Occipital lobe (tissue), 1 donor: ENCODE measurements at regions not wholly inside any gene's neighbourhood (a gene's known extent, or its start where the extent isn't known, plus 50 kb on each side); places are given as distances from the start of the nearest gene placed in this dataset.
"Not testable (repeated sequence)": the region's sequence is repeated elsewhere in the genome, so short reads cannot be mapped to it uniquely, and the experiment has no call there.

Experiments
- DNase-seq: peaks from one replicate; lab custom pipeline; 2025; lab: John Stamatoyannopoulos, UW

- no peak for DNase-seq
Measured at GRCh38 chr19:31880283-31880682, 465.1 kb upstream of the ZNF507 start.

DNA sequence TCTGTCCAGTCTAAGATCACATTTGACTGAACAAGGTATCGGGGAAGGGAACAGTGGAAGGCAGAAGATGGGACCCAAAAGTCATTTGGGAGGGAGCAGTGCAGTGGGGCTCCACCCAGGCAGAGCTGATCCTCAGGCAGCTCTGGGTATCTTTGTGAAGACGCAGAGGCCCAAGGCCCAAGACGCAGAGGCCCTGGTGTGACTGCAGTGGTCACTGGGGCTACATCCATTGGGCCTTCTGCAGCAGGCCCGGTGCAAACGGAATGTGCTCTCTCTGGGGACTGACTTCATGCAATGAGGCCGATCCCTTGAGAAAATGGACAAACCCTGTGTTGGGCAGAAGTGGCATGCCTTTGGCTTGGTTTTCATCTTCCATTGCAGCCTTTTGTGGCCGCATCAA, 463.4 kb upstream of the ZNF507 start:
- no peak for DNase-seq

DNA sequence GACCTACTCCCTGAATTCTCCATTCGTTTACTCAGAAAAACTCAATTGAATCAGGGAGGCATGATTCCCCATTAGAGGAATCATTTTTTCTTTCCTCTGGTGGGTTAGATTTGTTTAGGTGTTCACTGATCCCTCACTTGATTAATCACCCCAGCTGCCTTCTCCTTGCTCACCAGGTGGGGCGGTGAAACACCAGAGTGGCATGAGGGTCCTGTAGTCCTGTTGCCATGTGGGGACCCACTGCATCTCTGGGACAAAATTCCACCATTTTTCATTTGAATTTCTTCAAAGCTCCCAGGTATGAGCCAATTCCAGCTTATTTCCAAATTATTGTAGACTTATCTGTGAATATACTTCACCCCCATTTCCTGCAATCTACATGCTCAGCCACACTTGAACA, 462.7 kb upstream of the ZNF507 start:
- DNase-seq, result no peak

DNA sequence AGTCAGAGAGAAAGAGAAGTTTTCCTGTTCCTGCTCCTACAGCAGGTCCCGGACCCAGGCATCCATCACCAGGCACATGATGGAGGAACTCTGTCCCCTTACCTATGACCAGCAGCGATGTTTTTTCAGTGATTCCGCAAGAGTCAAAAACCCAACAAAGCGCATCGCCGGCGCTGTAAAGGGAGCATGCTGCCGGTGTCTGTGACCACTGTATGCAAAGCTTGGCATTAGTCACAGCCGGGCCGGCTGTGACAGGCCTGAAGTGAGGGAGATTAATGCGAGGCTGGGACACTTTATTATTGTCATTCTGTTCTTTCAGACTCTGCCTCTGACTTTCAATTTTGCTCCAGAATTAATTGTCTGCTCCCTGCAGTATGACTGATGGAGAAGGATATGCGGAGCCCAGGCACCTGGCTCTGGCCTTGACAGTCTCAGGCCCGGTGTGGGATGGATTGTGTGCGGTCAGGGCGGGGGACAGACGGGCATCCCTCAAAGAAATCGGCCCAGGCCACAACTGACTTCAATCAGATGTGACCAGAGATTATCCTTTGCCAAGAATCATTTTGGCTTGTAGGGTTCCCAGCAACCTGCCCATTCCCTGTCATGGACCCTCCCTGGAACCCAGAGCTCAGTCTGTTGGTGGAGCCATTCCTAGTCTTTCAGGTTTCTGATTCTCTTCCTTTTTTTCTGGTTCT, 462.0 kb upstream of the ZNF507 start:
- DNase-seq, result no peak

DNA sequence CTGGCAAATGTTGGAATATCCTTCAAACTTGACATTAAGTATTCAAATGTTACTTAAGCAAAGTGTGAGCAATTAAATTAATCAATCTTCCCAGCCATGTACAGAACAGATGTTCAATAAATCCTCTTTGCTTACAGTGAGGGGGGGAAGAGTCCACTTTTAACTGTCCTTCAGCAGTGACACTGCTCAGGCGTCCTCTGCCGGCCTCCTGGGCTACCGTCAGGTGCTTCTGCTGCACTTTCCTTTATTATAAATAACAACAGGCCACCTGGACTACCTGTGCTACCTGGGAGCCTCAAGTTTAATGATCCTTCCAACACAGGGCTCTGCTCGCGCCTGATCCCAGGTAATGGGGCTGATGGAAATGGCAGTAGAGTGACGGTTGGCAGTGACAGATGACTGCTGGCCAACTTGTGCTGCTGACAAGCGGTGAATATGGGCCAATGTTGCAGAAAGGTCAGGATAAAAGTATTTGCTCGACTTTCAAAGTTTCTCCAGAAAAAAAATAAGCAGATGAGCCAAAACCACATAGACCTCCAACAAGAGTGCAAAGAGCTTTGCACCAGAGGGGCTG, 460.0 kb upstream of the ZNF507 start:
- DNase-seq, result no peak

- no peak for DNase-seq
Measured at GRCh38 chr19:31890230-31890629, 455.2 kb upstream of the ZNF507 start.

DNA sequence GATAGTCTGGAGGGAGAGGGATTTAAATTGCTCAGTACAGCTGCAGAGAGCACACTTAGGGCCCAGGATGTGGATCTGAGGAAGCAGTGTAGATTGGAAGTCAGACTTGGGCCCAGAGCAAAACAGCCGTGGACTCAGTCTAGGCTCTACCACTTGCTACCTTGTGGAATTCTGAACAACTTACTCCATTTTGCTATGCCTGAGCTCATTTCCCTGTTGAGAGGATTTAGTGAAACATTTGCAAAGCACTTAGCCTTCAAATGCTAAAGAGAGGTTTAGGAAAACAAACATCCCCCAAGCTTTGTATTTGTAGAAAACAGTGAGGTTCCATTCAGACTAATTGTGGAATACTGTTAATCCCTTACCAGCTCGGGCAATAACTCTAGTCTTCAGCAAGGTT, 453.4 kb upstream of the ZNF507 start:
- DNase-seq, result no peak

DNA sequence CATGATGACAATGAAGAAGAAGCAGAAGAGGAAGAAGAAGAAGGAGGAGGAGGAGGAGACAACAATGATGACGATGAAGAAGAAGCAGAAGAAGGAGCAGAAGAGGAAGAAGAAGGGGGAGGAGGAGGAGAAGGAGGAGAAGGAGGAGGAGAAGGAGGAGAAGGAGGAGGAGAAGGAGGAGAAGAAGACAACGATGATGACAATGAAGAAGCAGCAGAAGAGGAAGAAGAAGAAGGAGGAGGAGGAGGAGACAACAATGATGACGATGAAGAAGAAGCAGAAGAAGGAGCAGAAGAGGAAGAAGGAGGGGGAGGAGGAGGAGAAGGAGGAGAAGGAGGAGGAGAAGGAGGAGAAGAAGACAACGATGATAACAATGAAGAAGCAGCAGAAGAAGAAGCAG, 451.9 kb upstream of the ZNF507 start:
- DNase-seq, result not testable (repeated sequence)

DNA sequence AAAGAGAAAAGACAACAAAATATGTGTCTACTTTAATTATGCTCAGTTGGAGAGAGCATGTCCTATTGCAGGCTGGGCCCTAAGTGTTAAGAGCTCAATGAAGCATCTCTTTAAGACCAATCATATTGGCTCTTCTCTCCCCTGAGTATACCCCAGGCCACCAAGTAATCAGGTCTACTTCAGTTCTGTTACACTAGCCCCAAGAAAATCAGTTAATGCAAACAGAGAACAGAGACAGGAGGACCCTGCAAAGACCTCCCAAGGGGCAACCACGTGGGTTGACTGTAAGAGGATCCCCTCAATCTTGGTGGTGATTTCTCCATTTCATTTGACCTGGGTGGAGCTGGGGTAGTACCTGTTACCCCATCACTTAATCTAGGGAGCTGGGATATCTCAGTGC, 451.0 kb upstream of the ZNF507 start:
- no peak for DNase-seq

DNA sequence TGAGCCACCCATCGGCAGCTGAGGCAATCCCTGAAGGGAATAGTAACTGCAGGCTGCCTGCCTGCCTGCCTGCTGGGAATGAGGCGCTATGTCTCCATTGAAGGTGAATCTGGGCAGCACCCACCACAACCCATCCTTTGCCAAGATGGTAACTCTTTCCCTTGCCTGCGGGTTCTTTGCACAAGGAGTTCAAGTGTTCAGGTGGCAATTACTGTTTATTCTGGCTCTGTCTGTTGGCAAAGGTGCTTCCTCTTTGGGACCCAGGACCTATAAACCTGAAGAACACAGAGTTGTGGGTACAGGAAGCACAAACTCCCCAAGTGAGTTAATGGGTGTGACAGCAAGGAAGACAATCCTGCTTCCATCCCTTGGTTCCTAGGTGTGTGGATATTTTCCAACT, 448.1 kb upstream of the ZNF507 start:
- DNase-seq, result no peak

DNA sequence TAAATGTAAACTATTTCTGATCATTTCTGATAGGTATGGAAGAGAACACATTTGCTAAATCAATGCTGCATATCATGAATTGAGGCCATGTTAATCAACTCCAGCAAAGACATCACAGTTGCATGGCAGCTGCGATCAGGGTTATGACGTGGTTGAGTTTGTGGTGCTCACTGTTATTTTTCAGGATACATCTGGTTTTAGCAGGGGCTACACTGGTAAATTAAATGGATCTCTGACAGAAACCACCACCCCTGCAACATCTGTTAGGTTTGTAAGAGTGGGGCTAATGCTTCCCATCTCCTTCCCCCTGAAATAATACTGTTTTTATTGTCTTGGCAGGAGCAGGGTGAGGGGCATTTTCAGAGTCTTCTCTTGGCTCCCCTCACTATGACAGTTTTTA, 444.4 kb upstream of the ZNF507 start:
- no peak for DNase-seq

DNA sequence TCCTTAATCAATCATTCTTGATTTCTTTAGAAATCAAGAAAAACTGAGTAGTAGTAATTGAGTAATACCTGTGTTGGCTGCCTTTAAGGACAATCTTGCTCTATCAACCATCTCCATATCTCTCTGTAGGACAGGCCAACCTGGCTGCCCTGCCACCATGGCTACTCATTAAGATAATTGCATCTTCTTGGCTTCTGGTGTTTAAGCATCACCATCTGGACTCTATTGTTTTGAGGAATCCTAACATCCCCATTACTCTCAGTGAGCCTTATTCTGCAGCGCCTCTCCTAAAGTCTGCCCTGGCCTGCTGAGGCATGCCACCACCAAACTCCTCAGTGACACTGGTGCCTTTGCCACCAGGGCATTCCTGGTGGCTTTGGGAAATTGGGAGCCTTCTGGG, 442.6 kb upstream of the ZNF507 start:
- no peak for DNase-seq

GRCh38 chr19:31903979-31904378, 441.4 kb upstream of the ZNF507 start:
- no peak for DNase-seq

- no peak for DNase-seq
Measured at GRCh38 chr19:31906111-31906871, 439.1 kb upstream of the ZNF507 start.

- DNase-seq, result no peak
Measured at GRCh38 chr19:31907661-31908060, 437.7 kb upstream of the ZNF507 start.

DNA sequence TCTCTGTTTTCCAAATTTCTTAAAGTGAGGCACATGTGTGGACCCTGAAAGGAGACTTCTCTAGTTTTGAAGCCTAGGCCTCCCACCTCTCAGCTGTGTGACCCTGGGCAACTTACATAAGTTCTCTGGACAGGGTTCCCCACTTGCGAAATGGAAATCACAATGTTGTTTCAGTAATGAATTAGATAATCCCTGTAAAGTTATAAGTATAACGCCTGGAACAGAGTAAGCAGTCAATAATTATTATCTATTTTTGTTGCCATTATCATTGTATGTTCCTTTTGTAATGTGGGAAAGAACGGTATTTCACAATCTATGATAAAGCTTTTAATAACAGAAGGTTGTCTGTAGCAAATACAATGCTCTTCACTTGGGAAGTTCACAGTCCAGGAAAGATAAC, 437.3 kb upstream of the ZNF507 start:
- no peak for DNase-seq

- no peak for DNase-seq
Measured at GRCh38 chr19:31908496-31909225, 436.7 kb upstream of the ZNF507 start.

GRCh38 chr19:31910224-31910623, 435.2 kb upstream of the ZNF507 start:
- no peak for DNase-seq

GRCh38 chr19:31911577-31911976, 433.8 kb upstream of the ZNF507 start:
- no peak for DNase-seq

DNA sequence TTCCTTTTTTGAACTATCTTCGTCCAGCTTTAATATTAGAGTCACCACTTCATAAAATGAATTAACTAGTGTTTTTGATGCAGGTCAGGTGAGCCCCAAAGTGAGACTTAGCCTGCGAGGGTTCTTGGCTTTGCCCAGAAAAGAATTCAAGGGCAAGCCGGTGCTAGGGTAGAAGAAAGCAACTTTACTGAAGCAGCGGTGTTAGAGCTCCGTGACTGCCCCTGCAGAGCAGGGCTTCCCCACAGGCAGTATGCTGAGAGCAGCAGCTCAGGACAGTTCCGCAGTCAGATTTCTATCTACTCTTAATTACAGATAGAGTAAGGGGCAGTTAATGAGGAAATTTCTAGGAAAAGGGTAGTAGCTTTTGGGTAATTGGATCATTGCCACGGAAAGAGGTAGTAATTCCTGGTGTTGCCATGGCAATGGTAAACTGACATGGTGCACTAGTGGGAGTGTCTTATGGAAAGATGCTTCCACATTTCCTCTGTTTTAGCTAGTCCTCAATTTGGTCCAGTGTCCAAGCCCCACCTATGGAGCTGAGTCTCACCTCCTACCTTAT, 432.2 kb upstream of the ZNF507 start:
- DNase-seq, result no peak

GRCh38 chr19:31930401-31930800, 415.0 kb upstream of the ZNF507 start:
- no peak for DNase-seq

- no peak for DNase-seq
Measured at GRCh38 chr19:31937983-31938382, 407.4 kb upstream of the ZNF507 start.
